Activated CD4-positive, CD25-positive, alpha-beta regulatory T cell treated with anti-CD3 and anti-CD28 coated beads, Interleukin-2, amount 50 U/mL, for 72 hours (primary cell): ENCODE measurements at regions not wholly inside any gene's neighbourhood (a gene's known extent, or its start where the extent isn't known, plus 50 kb on each side); places are given as distances from the start of the nearest gene placed in this dataset.
"Not testable (repeated sequence)": the region's sequence is repeated elsewhere in the genome, so short reads cannot be mapped to it uniquely, and the experiment has no call there.

ENCODE experiments used
- DNase-seq: peaks from one replicate; pipeline ENCODE4 v3.0.0; 2021

DNA sequence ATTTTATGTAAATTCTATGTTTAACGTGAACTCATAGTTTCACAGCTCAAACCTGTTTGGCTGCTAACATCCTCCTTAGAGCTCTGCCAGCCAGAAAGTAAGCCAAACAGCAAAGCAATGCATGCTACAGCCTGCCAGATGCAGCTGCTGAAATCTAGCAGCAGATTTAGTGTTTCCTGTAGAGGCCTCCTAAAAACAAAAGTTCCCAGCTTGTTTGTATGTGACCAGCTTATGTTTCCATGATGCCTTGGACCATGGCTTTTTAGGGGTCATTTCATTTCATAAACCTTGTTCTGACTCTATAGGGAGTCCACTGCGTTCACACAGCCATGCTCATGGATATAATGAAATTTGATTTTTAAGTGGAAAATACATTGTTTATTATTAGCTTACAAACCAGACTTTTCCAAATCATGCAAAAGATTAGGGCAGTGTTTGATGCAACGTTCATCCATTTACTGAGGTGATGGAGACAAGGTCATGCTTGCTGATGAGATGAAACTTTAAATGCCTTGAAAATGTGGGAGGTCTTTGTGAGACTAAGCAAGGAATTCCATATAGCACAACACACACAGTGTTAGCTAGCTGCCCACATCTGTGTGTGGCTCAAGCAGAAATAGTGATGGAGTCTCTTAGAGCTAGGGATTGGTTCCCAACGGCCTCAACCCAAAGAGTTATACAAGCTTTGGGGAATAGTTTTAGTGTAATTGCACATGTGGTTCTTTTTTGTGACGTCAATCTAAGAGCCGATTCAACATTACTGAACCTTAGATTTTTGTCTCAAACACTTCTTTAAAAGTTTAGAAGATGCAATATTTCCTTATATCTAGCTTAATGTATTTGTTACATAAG, 157.5 kb upstream of the LRIG3 start:
- no peak for DNase-seq

DNA sequence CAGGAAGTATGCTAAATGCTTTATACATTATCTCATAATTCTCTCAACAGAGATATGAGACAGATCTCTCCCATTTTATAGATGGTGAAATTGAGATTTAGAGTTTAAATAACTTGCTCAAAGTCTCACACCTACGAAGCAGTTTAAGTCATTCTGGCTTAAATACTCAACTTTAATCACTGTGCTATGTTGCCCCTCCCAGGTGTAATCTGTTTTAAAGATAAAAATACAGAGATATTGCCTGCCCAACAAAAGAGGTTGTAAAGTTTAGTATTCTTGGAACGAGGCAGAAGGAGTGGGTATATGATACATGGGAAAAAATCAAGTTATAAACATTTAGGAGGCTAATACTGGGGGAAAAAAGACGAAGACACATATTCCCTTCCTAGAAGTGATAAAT, 156.8 kb upstream of the LRIG3 start:
- no peak for DNase-seq

DNA sequence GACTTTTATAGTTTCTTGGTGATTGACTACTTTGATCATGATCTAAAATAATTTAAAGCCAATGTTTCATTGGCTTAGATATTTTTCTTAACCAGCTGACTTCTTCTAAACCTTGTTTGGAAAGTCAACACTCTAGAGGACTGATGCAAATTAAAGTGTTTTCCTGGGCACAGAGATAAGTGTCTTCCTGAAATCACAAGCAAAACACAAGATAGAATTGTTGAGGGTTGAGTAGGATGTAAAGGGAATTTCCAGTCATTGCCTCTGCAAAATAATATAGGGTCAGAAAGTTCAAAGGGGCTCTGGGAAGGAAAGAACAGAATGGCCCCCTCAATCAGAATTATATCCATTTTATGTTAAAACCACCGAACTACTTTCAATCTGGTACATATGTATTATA, 156.3 kb upstream of the LRIG3 start:
- DNase-seq = no peak

DNA sequence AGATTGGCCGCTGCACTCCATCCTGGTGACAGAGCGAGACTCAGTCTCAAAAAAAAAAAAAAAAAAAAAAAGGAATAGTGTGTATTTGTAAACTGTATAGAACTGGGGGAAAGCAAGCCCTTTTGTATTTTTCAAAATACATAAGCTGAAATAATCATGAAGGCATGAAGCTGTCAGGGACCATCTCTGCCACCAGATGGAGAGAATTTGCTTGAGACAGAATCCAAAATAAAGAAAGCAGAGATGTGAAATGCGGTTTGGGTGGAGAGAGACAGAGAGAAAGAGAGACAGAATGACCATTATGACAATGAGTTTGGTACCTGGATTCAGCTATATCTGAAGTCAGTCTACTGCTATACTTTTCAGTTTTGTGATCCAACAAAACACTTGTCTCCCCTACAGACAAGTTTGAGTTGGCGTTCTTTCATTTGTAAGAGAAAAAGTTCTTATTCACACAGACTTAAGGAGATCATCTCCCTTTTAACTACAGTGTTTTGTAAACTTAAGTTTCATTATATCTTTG, 155.7 kb upstream of the LRIG3 start:
- no peak for DNase-seq

DNA sequence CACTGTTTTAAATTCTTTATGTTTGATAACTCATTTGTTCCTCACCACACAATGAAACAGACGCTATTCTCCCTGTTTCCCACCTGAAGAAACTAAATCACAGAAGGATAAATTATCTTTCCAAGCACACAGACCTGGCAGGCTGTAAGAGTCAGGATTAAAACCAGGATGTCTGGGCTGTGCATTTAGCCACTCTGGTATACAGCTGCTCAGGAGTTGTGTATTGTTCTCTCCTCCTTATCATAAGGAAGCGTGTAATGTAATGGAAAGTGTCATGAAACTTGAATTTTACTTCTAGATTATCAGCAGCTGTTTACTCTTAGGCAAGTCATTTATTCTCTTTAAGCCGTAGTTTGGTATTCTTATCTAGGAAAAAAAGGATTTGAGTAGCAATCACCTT, 154.8 kb upstream of the LRIG3 start:
- no peak for DNase-seq

DNA sequence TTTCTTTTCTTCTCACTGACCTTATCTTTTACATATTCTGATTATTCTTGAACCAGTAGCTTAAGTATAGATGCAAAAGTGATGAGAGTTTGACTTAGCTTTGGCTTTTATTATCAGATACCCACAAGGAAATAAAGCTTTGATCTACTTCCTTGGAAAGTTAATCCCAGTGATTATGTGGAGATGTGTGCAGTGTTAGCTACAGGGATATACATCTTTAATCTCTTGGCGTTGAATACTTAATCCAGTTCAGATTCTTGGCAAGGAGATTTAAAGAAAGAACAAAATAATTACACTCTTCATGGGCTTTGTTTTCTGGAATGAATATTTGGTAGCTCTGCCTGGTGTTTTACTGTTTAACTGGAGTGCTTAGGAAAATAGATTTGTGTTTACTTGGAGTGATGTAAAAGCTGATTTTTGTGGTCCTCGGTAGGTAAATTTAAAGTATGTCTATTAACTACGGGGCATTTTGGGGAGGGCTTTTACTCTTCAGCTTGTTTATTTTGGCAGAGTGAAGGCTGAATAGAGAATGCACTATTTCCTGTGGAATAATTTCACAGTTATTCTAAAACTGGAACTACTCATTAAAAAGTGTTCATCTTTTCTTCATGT, 150.1 kb upstream of the LRIG3 start:
- no peak for DNase-seq

DNA sequence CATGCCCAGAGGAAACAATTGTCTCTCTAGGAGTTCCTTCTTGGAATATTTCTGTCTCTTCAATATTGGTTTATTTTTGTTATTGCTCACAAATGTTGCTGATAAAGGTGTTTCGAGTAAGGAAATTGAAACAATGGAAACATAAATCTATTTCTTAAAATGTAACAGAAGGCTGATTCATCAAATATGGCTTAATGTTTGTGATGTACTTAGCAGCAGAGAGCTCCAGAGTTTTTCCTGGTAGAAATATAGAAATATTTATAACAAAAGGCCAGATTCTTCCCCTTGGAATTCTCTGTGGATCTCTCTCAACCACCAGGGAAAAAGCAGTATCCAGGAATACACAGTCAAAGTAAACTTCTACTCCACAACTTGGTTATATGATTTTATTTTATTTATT, 149.2 kb upstream of the LRIG3 start:
- no peak for DNase-seq

DNA sequence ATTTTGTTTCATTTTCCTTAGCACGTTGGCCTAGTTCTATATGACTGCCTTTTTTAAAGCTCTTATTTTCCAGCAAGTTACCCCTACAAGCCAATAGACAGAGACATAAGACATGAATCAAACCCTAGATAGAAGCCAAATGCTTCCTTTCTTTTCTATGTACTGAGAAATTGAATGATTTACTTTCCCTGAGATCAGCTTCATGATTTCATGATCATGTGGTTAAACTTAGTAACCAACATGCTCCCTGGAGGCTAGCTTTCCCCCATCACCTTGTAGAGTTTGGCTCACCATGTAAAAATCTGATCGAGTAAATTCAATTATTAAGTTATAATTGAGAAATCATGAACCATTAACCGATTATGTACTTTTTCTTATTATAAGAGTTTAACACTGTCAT, 148.1 kb upstream of the LRIG3 start:
- no peak for DNase-seq

DNA sequence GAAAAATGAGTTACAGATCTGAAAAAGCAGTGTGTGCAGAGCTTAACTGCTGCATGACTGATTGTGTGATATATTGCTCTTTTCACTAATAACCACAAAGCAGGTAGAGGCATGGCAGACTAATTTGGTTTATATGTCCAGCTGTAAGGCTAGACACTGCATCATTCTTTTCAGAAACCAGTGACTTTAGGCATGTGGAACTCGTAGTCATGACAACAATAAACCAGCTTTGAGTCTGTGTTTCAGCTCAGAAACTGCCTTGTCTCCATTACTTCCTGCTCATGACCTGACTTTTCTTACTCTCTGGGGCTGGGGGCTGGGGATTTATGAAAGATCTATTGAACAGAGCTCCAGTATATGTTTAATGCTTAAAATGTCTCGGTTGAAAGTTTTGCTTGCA, 146.8 kb upstream of the LRIG3 start:
- no peak for DNase-seq

DNA sequence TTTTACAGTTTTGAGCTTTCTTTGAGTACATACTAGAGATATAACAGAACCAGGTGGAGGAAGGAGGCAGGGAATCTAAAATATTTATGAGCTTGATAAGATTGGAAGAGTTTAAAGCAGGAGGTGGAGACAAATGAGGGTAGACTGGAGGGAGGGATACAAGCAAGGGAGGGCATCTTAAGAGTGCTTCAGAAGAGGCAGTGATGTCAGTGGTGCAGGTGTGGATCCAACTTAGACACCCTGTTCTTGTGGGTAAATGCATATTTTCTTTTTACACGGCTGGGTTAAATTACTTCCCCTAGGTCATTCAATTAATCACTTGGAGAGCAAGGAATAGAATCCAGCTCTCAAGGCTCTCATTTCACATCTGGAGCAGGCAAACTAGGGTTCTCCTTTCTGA, 146.1 kb upstream of the LRIG3 start:
- no peak for DNase-seq

DNA sequence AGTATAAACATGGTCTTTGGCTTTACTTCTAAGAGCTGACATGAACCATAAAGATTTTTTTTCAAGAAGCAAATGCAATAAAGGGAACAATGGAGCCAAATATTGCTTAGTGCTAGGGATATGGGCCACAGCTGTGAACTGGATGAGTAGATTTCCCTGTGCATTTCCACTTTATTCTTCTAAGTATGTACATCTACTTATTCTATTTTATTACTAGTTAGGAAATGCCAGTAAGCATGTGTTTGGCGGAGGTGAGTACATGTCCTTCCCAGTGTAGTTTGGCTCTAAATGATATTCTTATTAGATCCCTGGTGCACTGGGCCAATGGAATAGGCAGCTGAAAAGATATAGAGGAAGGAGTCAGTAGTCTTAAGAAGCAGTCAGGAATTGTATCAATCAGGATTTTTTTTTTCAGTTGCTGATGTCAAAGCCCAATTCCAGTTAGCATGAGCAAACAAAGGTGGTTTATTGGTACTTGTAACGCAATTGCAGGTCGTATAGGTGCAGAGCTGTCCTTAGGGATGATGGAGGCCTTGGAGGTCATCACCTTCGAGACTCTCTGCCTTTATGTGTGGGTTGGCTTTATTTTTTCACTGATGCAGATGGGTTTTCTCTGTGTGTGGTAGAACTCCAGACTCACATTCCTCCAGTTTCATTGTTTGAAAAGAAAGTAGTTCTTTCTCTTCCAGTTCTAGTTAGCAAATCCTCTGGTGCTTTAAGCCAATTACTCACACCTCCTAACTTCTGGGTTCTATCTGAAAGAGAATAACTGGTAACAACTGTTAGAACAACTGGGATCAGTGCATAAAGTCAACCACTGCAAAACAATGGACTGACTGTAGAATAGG, 139.0 kb upstream of the LRIG3 start:
- no peak for DNase-seq

DNA sequence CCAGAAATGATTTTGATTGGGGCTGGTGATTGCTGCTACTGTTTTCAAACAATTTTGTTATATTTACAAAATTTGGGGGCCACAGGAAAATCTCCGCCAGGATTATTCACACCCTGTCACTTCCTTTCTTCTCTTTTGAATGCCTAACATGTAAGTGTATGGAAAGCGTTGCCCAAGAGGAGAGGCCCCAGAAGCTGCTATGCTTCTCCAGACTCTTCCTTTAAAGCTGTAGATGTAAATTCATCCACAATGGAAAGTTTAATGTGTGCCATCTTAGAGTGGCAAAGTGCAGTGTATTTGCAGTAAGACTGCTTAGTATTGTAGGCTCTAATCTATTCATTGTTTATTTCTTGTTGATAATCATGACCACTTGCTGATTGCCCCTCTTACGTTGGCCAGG, 136.7 kb upstream of the LRIG3 start:
- no peak for DNase-seq

DNA sequence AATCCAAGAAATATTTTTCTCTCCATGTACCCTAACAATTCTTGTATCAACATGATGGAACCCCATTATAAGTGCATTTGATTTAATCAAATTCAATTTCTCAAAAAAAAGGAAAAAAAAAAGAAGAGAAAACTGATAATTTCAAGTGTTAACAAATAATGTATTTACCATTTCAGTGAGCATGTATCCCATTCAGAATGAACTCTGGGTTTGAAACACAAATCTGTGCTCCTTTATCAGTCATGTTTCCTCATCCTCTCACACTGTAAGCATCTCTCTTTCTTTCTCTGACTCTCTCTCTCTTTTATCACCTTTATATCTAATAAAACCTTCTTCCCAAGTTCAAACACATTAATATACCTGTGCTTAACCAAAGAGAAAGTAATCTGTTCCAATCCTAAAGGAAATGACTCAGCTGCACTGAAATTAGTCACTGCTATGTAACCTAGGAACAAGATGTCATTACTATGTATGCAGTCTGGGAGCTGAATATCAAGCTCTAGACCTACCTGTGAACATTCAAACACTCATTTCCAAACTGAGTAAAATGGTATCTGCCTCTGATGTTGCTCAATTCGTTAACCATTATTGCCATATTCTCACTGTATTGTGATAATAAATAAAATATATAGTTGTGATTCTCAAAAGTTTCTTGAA, 135.0 kb upstream of the LRIG3 start:
- no peak for DNase-seq

DNA sequence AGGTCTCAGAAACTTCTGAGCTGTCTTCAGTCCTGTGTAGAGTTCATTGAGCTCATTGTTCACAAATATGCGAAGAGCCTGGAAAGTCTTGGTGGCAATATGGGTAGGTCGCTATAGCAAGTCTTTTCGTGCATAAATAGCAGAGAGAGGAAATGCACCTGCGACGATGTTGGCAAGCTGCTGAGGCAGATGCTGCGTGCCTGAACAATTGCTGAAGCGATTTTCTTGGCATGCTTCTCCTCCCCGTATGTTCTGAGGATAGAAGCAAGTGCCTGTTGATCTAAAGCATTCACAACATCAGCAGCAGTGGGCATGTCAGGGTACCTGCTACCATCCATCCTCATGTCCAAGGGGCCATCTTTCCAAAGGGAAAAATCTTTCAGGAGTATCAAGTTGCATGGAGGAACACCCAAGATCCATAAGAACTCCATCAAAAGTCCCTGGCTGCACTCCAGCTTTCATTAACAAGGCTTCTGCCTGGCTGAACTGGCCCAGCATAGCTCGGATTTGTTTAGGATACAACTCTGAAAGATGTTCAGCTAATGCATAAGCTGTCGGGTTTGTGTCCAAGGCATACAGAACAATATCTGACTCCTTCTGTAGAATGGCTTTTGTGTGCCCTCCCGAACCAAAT, 133.1 kb upstream of the LRIG3 start:
- DNase-seq = not testable (repeated sequence)

DNA sequence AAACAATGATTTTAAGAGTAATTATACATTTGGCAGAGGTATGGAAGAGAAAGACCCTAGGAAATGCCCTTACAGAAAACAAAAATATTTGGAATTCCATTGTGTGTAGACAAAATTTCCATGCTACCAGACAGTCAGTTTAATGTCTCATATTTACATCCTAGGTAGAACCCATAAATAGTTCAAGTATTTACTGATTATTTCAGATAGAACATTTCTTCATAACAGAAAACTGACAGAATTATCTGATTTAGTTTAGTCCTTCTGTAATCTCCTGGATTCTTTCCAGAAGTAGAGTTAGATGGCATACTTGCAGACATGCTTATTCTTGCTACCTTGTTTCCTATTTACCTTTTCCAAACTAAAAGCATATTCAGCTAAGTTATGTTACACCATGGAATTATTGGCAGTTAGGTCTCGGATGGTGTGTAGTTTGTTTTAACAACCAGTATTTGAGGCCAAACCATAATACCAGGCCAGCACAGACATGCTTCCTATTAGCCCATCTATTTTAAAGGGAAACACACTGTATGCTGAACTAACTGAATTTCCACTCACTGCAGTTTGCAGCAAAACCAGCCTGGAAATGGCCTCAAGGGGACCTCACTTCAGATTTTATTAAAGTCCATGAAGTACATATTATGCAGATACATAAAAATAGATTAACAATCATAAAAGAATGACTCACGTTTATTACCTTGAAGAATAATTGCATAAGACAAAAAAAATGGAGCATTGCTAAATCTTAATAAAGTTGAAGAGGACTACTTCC, 126.6 kb upstream of the LRIG3 start:
- no peak for DNase-seq

DNA sequence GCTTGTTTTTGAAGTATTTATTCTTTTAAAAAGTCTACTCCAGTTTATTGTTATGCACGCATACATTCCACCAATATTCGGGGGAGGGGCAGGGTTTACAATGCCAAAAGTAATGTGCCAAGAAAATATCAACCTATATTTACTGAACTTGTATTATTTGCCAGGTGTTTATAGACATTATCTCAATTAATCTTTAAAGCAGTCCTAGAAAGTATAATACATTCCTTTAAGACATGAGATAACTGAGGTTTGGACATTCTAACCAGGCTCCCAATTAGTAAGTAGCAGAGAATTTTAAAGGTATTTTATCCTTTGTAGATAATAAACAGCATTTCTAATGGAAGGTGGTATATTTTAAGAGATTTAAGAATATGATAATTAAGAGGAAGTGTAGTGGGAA, 124.5 kb upstream of the LRIG3 start:
- DNase-seq = no peak

DNA sequence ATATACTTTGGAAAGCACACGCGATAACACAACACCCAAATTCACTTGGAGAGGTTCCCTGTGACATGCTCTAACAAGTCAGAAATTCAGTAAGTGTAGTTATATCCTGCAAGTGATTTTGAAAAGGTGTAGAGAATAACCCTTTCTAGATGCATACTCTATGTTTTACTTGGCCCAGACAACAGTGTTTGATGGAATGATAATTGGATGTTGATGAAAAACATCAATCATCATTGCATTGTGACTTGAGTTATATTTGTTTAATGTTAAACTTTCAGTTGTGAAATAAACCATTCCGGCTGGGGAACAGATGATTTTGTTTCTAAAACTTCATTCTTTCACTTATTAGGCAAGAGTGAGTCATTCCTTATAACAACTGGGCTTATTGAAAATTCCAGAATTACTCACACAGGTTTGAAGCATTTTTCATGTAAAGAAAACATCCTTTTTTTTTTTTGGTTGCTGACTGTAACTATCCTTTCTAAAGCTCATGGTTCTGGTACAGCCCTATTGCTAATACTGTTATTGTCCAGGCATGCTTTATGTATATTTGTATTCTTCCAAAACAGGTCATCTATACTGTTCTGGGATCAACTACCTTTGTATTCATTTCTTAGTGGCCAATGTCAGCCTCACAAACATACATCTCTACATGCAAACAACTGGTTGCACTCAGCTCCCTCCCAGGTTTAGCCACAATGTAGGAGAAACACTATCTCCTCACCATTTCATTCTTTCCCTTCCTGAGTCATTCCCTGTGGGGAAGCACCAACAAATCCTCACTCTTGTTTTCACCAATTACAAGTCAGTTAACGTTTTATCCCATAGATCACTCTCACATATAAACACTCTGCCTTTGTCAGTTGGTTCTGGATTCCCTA, 121.2 kb upstream of the LRIG3 start:
- DNase-seq = no peak

DNA sequence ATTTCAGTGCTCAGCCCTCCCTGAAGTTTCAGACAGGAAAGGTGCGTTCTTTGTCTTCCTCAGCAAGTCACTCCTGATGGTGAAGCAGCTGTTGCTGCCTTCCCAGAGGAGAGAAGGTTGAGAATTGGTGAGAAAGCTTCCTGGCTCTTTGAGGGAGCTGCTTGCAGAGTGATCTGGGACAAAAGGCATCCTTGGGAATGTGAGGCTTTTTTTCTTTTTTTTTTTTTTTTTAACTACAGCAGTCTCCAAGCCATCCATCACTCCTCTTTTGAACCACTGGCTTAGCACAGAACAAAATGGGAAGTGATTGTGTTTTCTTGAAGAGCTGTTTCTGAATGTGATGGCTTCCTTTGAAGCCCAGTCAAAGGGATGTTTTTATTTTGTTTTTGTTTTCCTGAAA, 120.4 kb upstream of the LRIG3 start:
- no peak for DNase-seq

DNA sequence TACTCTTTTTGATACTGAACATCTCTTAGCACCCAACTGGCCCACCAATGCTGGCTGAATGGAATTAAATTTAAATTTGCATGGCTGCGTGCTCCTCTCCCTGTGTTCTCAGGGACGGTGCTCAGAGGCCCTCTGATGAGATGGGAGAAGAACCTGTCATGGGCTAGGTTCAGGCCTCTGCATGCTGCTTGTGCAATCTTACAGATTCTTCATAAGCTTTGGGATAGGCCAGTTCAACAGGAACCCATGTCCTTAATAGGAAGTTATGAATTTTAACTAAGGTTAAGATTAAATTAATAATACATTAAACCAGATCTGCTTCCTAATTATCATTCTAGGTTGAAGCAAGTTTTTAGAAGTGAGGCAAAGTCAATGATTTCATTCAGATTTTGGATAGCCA, 119.7 kb upstream of the LRIG3 start:
- DNase-seq = no peak

DNA sequence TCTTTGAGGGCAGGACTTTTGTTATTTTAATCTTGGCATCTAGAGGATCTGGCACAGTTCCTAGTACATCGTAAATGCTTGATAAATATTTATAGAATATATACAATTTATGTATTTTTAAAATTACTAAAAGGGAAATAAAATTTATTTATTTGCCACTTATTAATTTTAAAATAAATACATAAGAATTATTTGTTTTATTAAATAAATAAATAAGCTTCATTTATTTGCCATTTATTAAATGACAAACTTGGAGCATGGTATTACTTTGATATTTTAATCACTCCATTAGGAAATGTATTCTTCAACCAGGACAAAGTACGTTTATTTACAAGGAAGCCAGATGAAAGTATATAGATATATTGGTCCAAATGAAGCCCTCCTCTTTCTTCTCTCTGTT, 118.7 kb upstream of the LRIG3 start:
- DNase-seq = no peak
